GM10266 (cell line): ENCODE measurements at regions not wholly inside any gene's neighbourhood (a gene's known extent, or its start where the extent isn't known, plus 50 kb on each side); places are given as distances from the start of the nearest gene placed in this dataset.

Source experiments
- DNase-seq: peaks from one replicate; pipeline ENCODE4 v3.0.0; 2012; ENCODE audit errors: extremely low spot score
- CTCF ChIP-seq: IDR thresholded peaks from 2 replicates; pipeline ENCODE4 v1.5.1; 2012; ENCODE audit warnings: mild to moderate bottlenecking, low read depth; ENCODE audit not compliant: control insufficient read depth, insufficient read depth; ENCODE audit errors: missing control alignments

DNA sequence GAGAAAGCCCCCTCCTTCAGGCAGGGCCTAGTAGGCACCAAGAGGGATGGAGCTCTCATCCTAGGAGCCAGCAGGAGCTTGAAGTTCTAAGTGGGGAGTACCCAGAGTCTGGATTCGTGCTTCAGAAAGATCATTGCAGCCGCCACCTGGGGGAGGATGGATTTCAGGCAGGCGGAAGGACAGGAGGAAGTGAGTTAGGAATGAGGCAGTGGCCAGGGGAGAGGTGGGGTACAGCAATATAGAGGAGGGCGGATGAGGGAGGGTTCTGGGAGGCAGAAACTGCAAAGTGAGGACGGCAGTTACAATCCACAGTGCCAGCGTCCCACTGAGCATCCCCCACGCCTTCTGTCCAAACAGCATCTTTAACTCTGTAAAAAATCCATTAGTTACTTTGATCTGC lies 65.2 kb upstream of the LINGO1 start:
- no peak for TF ChIP-seq CTCF

GRCh38 chr15:77696871-77697270 lies 64.2 kb upstream of the LINGO1 start:
- no peak for DNase-seq
- no peak for TF ChIP-seq CTCF

More for the DNA sequence above, 65.2 kb upstream of the LINGO1 start:
- no peak for DNase-seq

GRCh38 chr15:77695961-77696582 lies 63.4 kb upstream of the LINGO1 start:
- DNase-seq, result no peak
- no peak for TF ChIP-seq CTCF

GRCh38 chr15:77695548-77695947 lies 62.8 kb upstream of the LINGO1 start:
- DNase-seq, result no peak
- no peak for TF ChIP-seq CTCF

GRCh38 chr15:77693576-77693975 lies 60.9 kb upstream of the LINGO1 start:
- no peak for TF ChIP-seq CTCF

GRCh38 chr15:77692614-77693013 lies 59.9 kb upstream of the LINGO1 start:
- no peak for TF ChIP-seq CTCF
- DNase-seq, result no peak

More at GRCh38 chr15:77693576-77693975, 60.9 kb upstream of the LINGO1 start:
- DNase-seq, result no peak

DNA sequence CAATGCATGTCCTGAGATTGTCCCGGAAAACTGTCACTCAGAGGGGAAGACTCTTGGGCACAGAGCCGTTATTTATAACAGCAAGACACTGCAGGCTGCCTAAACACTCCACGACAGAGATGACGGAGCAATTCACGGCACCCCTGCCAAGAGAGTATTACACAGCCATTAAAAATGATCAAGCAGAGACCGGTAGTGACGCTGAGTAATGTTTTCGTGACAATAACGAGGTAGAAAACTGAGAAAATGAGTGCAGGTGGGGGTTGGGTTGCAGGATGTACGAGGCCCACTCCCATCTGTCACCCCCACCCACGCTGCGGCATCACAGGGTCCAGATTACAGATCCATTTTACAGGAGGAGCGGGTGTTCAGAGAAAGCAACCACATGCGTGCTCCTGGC lies 58.9 kb upstream of the LINGO1 start:
- TF ChIP-seq CTCF, result no peak

More for the DNA sequence above, 58.9 kb upstream of the LINGO1 start:
- no peak for DNase-seq
